G401 (cell line): ENCODE measurements at regions not wholly inside any gene's neighbourhood (a gene's known extent, or its start where the extent isn't known, plus 50 kb on each side); places are given as distances from the start of the nearest gene placed in this dataset.

ENCODE experiments used
- DNase-seq: peaks from one replicate; pipeline ENCODE4 v3.0.0-alpha.2; 2015; ENCODE audit warnings: low spot score
- in situ Hi-C: cut with HindIII; loops from 2 replicates; pipeline ENCODE4 v1.10.0; 2016; ENCODE audit warnings: low sequenced_read_pairs, mixed read lengths

- in situ Hi-C loops = no loop called here
- DNase-seq = no peak
Measured at GRCh38 chr15:85880501-85881190, 85.9 kb upstream of the KLHL25 start.

GRCh38 chr15:85886309-85886811 lies 91.6 kb upstream of the KLHL25 start:
- in situ Hi-C loops = no loop called here
- peak; percentile 88 for DNase-seq

- DNase-seq = peak; percentile 96
- in situ Hi-C loops = no loop called here
Measured at GRCh38 chr15:85889956-85890619, 95.4 kb upstream of the KLHL25 start.

GRCh38 chr15:85890620-85890980 lies 95.9 kb upstream of the KLHL25 start:
- in situ Hi-C loops = no loop called here

GRCh38 chr15:85891470-85891869 lies 96.7 kb upstream of the KLHL25 start:
- no peak for DNase-seq
- in situ Hi-C loops = no loop called here

More at GRCh38 chr15:85890620-85890980, 95.9 kb upstream of the KLHL25 start:
- peak; percentile 88 for DNase-seq

GRCh38 chr15:85892232-85892631 lies 97.5 kb upstream of the KLHL25 start:
- in situ Hi-C loops = no loop called here
- no peak for DNase-seq

- DNase-seq = no peak
- in situ Hi-C loops = no loop called here
Measured at GRCh38 chr15:85897207-85897894, 102.6 kb upstream of the KLHL25 start.

- in situ Hi-C loops = no loop called here
- DNase-seq = peak; percentile 23
Measured at GRCh38 chr15:85897895-85898717, 103.4 kb upstream of the KLHL25 start.

- no peak for DNase-seq
- in situ Hi-C loops = no loop called here
Measured at GRCh38 chr15:85899927-85900326, 105.2 kb upstream of the KLHL25 start.

- in situ Hi-C loops = no loop called here
- DNase-seq = no peak
Measured at GRCh38 chr15:85905751-85906450, 111.2 kb upstream of the KLHL25 start.

GRCh38 chr15:85906640-85907039 lies 111.9 kb upstream of the KLHL25 start:
- no peak for DNase-seq
- in situ Hi-C loops = no loop called here

GRCh38 chr15:85910834-85911233 lies 116.1 kb upstream of the KLHL25 start:
- peak; percentile 56 for DNase-seq

GRCh38 chr15:85913461-85913860 lies 118.7 kb upstream of the KLHL25 start:
- DNase-seq = peak; percentile 44
- in situ Hi-C loops = no loop called here

More at GRCh38 chr15:85910834-85911233, 116.1 kb upstream of the KLHL25 start:
- in situ Hi-C loops = no loop called here

- in situ Hi-C loops = no loop called here
- DNase-seq = no peak
Measured at GRCh38 chr15:85920956-85921355, 126.2 kb upstream of the KLHL25 start.

GRCh38 chr15:85924088-85924487 lies 129.4 kb upstream of the KLHL25 start:
- no peak for DNase-seq
- in situ Hi-C loops = no loop called here

GRCh38 chr15:85925649-85926237 lies 131.0 kb upstream of the KLHL25 start:
- in situ Hi-C loops = no loop called here
- no peak for DNase-seq

GRCh38 chr15:85926834-85927233 lies 132.1 kb upstream of the KLHL25 start:
- in situ Hi-C loops = no loop called here
- DNase-seq = no peak

- in situ Hi-C loops = no loop called here
Measured at GRCh38 chr15:85927931-85928537, 133.3 kb upstream of the KLHL25 start.

More at GRCh38 chr15:85927931-85928537, 133.3 kb upstream of the KLHL25 start:
- no peak for DNase-seq
